ENCODE measurements at regions not wholly inside any gene's neighbourhood (a gene's known extent, or its start where the extent isn't known, plus 50 kb on each side); places are given as distances from the start of the nearest gene placed in this dataset.

- intact Hi-C loops (cut with micrococcal nuclease) (no loop called here), dilution Hi-C loops (cut with MboI; ENCODE audit: extremely low pct_ligation_motif_present, low sequenced_read_pairs) (no loop called here)
- H3K9me1 ChIP-seq (replicated peaks; ENCODE audit: control insufficient read depth, extremely low read depth, insufficient read depth, low read length) = no peaks in the 10 kb centered on the region
- BruUV-seq (replicated peaks) = no TSS peak
- H3K36me3 ChIP-seq (ENCODE audit: control insufficient read depth in 2 of 2, extremely low read depth in 1 of 2, insufficient read depth in 2 of 2, low read length in 2 of 2) = no peaks in the 10 kb centered on the region
- no peak overlapping the region for H3K4me2 ChIP-seq (ENCODE audit: insufficient read depth, low read length)
- CTCF ChIA-PET = interaction anchor here (1.2 kb wide), 1 partner anchor 13 kb away, joined by 3 read pairs; no protein-coding TSS in a partner anchor
- no peaks in the 10 kb centered on the region for H3K79me2 ChIP-seq (ENCODE audit: control insufficient read depth, insufficient read depth, low read length)
- no peaks in the 10 kb centered on the region for H3K27me3 ChIP-seq (ENCODE audit: control insufficient read depth in 2 of 2, insufficient read depth in 2 of 2, low read length in 2 of 2)
- DNase-seq (ENCODE audit: low read depth, low spot score) (no peak), FAIRE-seq (no peak)
- H4K20me1 ChIP-seq (replicated peaks; ENCODE audit: control insufficient read depth, extremely low read depth, insufficient read depth, low read length) = no peaks in the 10 kb centered on the region
- no peak overlapping the region for H2AFZ ChIP-seq (ENCODE audit: low read depth, low read length)
- POLR2A ChIA-PET = no interaction called here
- no peak overlapping the region for H3K4me3 ChIP-seq (replicated peaks in 1 of 3; ENCODE audit: insufficient read depth in 1 of 3, low read depth in 1 of 3, low read length in 3 of 3)
- no peak overlapping the region for H3K27ac ChIP-seq (ENCODE audit: insufficient read depth, low read depth, low read length)
- no peaks in the 10 kb centered on the region for H3K4me1 ChIP-seq (ENCODE audit: control insufficient read depth, extremely low read depth, insufficient read depth, low read length)
- H3K9ac ChIP-seq (replicated peaks; ENCODE audit: extremely low read depth, insufficient read depth, low read length) = no peak overlapping the region
- no peaks in the 10 kb centered on the region for H3K9me3 ChIP-seq (replicated peaks; ENCODE audit: control insufficient read depth, insufficient read depth, low read length)
- TF ChIP-seq FOS (IDR thresholded peaks at IDR 0.05; ENCODE audit: borderline replicate concordance, insufficient read depth, low read length) = no peak
- no peak for TF ChIP-seq POLR2AphosphoS5 (IDR thresholded peaks at IDR 0.05; ENCODE audit: insufficient read depth, low read depth, low read length)
- no peak for TF ChIP-seq MYC (IDR thresholded peaks at IDR 0.05; ENCODE audit: low read depth, low read length)
Observed at GRCh38 chr2:11923935-11924334, 177.5 kb downstream of the LPIN1 start.

GRCh38 chr2:11925295-11926066, 179.0 kb downstream of the LPIN1 start:
- Histone ChIP-seq H3K27ac (ENCODE audit: insufficient read depth, low read depth, low read length) (no peak overlapping the region), H3K4me2 (ENCODE audit: insufficient read depth, low read length) (no peak overlapping the region), H3K9me3 (replicated peaks; ENCODE audit: control insufficient read depth, insufficient read depth, low read length) (no peaks in the 10 kb centered on the region), H4K20me1 (replicated peaks; ENCODE audit: control insufficient read depth, extremely low read depth, insufficient read depth, low read length) (no peaks in the 10 kb centered on the region), H3K4me1 (ENCODE audit: control insufficient read depth, extremely low read depth, insufficient read depth, low read length) (peaks cover 7% of the 10 kb centered on the region), H3K9me1 (replicated peaks; ENCODE audit: control insufficient read depth, extremely low read depth, insufficient read depth, low read length) (no peaks in the 10 kb centered on the region), H3K9ac (replicated peaks; ENCODE audit: extremely low read depth, insufficient read depth, low read length) (no peak overlapping the region), H3K79me2 (ENCODE audit: control insufficient read depth, insufficient read depth, low read length) (no peaks in the 10 kb centered on the region), H3K36me3 (ENCODE audit: control insufficient read depth in 2 of 2, extremely low read depth in 1 of 2, insufficient read depth in 2 of 2, low read length in 2 of 2) (no peaks in the 10 kb centered on the region), H2AFZ (ENCODE audit: low read depth, low read length) (no peak overlapping the region), H3K27me3 (ENCODE audit: control insufficient read depth in 2 of 2, insufficient read depth in 2 of 2, low read length in 2 of 2) (no peaks in the 10 kb centered on the region), H3K4me3 (replicated peaks in 1 of 3; ENCODE audit: insufficient read depth in 1 of 3, low read depth in 1 of 3, low read length in 3 of 3) (no peak overlapping the region)
- intact Hi-C loops (cut with micrococcal nuclease) = no loop called here
- no TSS peak for BruUV-seq (replicated peaks)
- dilution Hi-C loops (cut with MboI; ENCODE audit: extremely low pct_ligation_motif_present, low sequenced_read_pairs) = no loop called here
- CTCF ChIA-PET = no interaction called here
- FAIRE-seq = no peak
- DNase-seq (ENCODE audit: low read depth, low spot score) = no peak
- POLR2A ChIA-PET = no interaction called here
- TF ChIP-seq EZH2 (IDR thresholded peaks at IDR 0.05; ENCODE audit: borderline replicate concordance, low read depth, low read length, severe bottlenecking) (no peak), CTCF (IDR thresholded peaks at IDR 0.05; ENCODE audit: extremely low read depth in 1 of 2, insufficient read depth in 1 of 2, low read depth in 1 of 2, low read length in 2 of 2) (no peak), POLR2A (IDR thresholded peaks at IDR 0.05; ENCODE audit: low read depth, low read length) (no peak), MYC (IDR thresholded peaks at IDR 0.05; ENCODE audit: low read depth, low read length) (no peak), GATA2 (IDR thresholded peaks at IDR 0.05; ENCODE audit: insufficient read depth, insufficient read length, low read depth, low read length) (no peak), MAX (IDR thresholded peaks at IDR 0.05; ENCODE audit: insufficient read depth, insufficient read length) (no peak), POLR2AphosphoS5 (IDR thresholded peaks at IDR 0.05; ENCODE audit: insufficient read depth, low read depth, low read length) (no peak)

Measured in endothelial cell of umbilical vein (primary cell).